Mesendoderm (in vitro differentiated cells): ENCODE measurements at regions not wholly inside any gene's neighbourhood (a gene's known extent, or its start where the extent isn't known, plus 50 kb on each side); places are given as distances from the start of the nearest gene placed in this dataset.

Experiments used
- DNase-seq: peaks from one replicate; pipeline ENCODE4 v3.0.0; 2013
- H2AK5ac ChIP-seq: 2 replicates; pipeline ENCODE4 v1.6.1; 2013; ENCODE audit warnings: low read length, inconsistent platforms
- H2BK120ac ChIP-seq: 2 replicates; pipeline ENCODE4 v1.6.1; 2013; ENCODE audit warnings: low read depth, mild to moderate bottlenecking, low read length, moderate library complexity, mixed read lengths
- H2BK15ac ChIP-seq: replicated peaks from 2 replicates; pipeline ENCODE4 v1.6.1; 2013; ENCODE audit warnings: low read depth, mild to moderate bottlenecking, moderate library complexity
- H2BK5ac ChIP-seq: 2 replicates; pipeline ENCODE4 v1.6.1; 2013; ENCODE audit warnings: low read length, inconsistent platforms
- H3K18ac ChIP-seq: 2 replicates; pipeline ENCODE4 v1.6.1; 2013; ENCODE audit warnings: mild to moderate bottlenecking, low read length, mixed read lengths
- H3K23ac ChIP-seq: one replicate; pipeline ENCODE4 v1.6.1; 2013; ENCODE audit warnings: low read length
- H3K27ac ChIP-seq: 2 replicates; pipeline ENCODE4 v1.5.1; 2013; ENCODE audit warnings: low read depth, mild to moderate bottlenecking, inconsistent platforms, low read length, moderate library complexity
- H3K27me3 ChIP-seq: 2 replicates; pipeline ENCODE4 v1.6.1; 2013; ENCODE audit warnings: low read length, control low read depth, mild to moderate bottlenecking, inconsistent platforms; ENCODE audit not compliant: insufficient read depth, poor library complexity
- H3K36me3 ChIP-seq: 2 replicates; pipeline ENCODE4 v1.6.1; 2013; ENCODE audit warnings: low read length, inconsistent platforms; ENCODE audit not compliant: control insufficient read depth, insufficient read depth
- H3K4ac ChIP-seq: one replicate; pipeline ENCODE4 v1.6.1; 2013; ENCODE audit warnings: low read depth, mild to moderate bottlenecking, low read length, moderate library complexity
- H3K4me1 ChIP-seq: 2 replicates; pipeline ENCODE4 v1.6.1; 2013; ENCODE audit warnings: low read depth, low read length, inconsistent platforms; ENCODE audit not compliant: control insufficient read depth
- H3K4me2 ChIP-seq: 2 replicates; pipeline ENCODE4 v1.6.1; 2013; ENCODE audit warnings: low read length
- H3K4me3 ChIP-seq: 2 replicates; pipeline ENCODE4 v1.5.1; 2013; ENCODE audit warnings: mild to moderate bottlenecking, low read length
- H3K56ac ChIP-seq: one replicate; pipeline ENCODE4 v1.6.1; 2013; ENCODE audit warnings: low read length
- H3K79me1 ChIP-seq: 2 replicates; pipeline ENCODE4 v1.6.1; 2013; ENCODE audit warnings: low read length, inconsistent platforms
- H3K79me2 ChIP-seq: 2 replicates; pipeline ENCODE4 v1.6.1; 2013; ENCODE audit warnings: mild to moderate bottlenecking, low read length; ENCODE audit not compliant: control insufficient read depth, insufficient read depth
- H3K9ac ChIP-seq: 2 replicates; pipeline ENCODE4 v1.6.1; 2013; ENCODE audit warnings: low read length, inconsistent platforms
- H4K5ac ChIP-seq: one replicate; pipeline ENCODE4 v1.6.1; 2013; ENCODE audit warnings: low read length
- H4K8ac ChIP-seq: one replicate; pipeline ENCODE4 v1.6.1; 2013; ENCODE audit warnings: low read depth, mild to moderate bottlenecking, control low read depth, low read length, moderate library complexity
- WGBS: extraction: QIAGEN DNeasy Blood & Tissue Kit; methylation state at CpG from one replicate; pipeline ENCODE4 v1.1.7; 2013; ENCODE audit warnings: low lambda C conversion rate, missing lambda C conversion rate; ENCODE audit not compliant: insufficient coverage; ENCODE audit errors: extremely low coverage; 5-methylcytosine and 5-hydroxymethylcytosine counted together

GRCh38 chrX:122246937-122247336 lies 937.1 kb upstream of the GRIA3 start:
- no peak overlapping the region for H3K56ac ChIP-seq
- no peak for DNase-seq
- H3K27ac ChIP-seq, result no peak overlapping the region
- no peak overlapping the region for H3K9ac ChIP-seq
- no peaks in the 10 kb centered on the region for H3K27me3 ChIP-seq
- H2BK5ac ChIP-seq, result no peak overlapping the region
- H3K36me3 ChIP-seq, result no peaks in the 10 kb centered on the region
- no peak overlapping the region for H3K4ac ChIP-seq
- no peaks in the 10 kb centered on the region for H3K79me1 ChIP-seq
- no peaks in the 10 kb centered on the region for H3K79me2 ChIP-seq
- no peak overlapping the region for H3K4me3 ChIP-seq
- H4K5ac ChIP-seq, result no peak overlapping the region
- no peaks in the 10 kb centered on the region for H3K4me1 ChIP-seq
- no peak overlapping the region for H4K8ac ChIP-seq
- no peak overlapping the region for H2AK5ac ChIP-seq
- H2BK120ac ChIP-seq, result no peak overlapping the region
- no peak overlapping the region for H3K18ac ChIP-seq
- H3K4me2 ChIP-seq, result no peak overlapping the region
- no CpG with 5 or more reads among the region's 3 CpGs for WGBS
- no peak overlapping the region for H3K23ac ChIP-seq
- no peak overlapping the region for H2BK15ac ChIP-seq

- H3K56ac ChIP-seq, result no peak overlapping the region
- no peaks in the 10 kb centered on the region for H3K27me3 ChIP-seq
- no peak overlapping the region for H2AK5ac ChIP-seq
- H3K4me2 ChIP-seq, result no peak overlapping the region
- no peak overlapping the region for H3K4ac ChIP-seq
- no peaks in the 10 kb centered on the region for H3K79me1 ChIP-seq
- H2BK5ac ChIP-seq, result no peak overlapping the region
- H3K4me1 ChIP-seq, result no peaks in the 10 kb centered on the region
- no peaks in the 10 kb centered on the region for H3K36me3 ChIP-seq
- H2BK120ac ChIP-seq, result no peak overlapping the region
- no peak overlapping the region for H4K8ac ChIP-seq
- no peak for DNase-seq
- H3K23ac ChIP-seq, result no peak overlapping the region
- H4K5ac ChIP-seq, result no peak overlapping the region
- no peak overlapping the region for H3K9ac ChIP-seq
- no peaks in the 10 kb centered on the region for H3K79me2 ChIP-seq
- H3K27ac ChIP-seq, result no peak overlapping the region
- H3K18ac ChIP-seq, result no peak overlapping the region
- H2BK15ac ChIP-seq, result no peak overlapping the region
- no peak overlapping the region for H3K4me3 ChIP-seq
Observed at GRCh38 chrX:122248681-122249080, 935.4 kb upstream of the GRIA3 start.

- no peaks in the 10 kb centered on the region for H3K79me2 ChIP-seq
Observed at GRCh38 chrX:122252454-122252853, 931.6 kb upstream of the GRIA3 start.

GRCh38 chrX:122268353-122268752 lies 915.7 kb upstream of the GRIA3 start:
- Histone ChIP-seq H2AK5ac (no peak overlapping the region), H4K5ac (no peak overlapping the region), H2BK120ac (no peak overlapping the region), H3K56ac (no peak overlapping the region), H3K79me1 (no peaks in the 10 kb centered on the region), H4K8ac (no peak overlapping the region), H3K23ac (no peak overlapping the region), H3K79me2 (no peaks in the 10 kb centered on the region), H2BK15ac (no peak overlapping the region), H3K36me3 (no peaks in the 10 kb centered on the region), H3K4me1 (no peaks in the 10 kb centered on the region), H2BK5ac (no peak overlapping the region), H3K18ac (no peak overlapping the region), H3K9ac (no peak overlapping the region), H3K4me2 (no peak overlapping the region), H3K27ac (no peak overlapping the region), H3K27me3 (no peaks in the 10 kb centered on the region), H3K4me3 (no peak overlapping the region), H3K4ac (no peak overlapping the region)
- DNase-seq, result no peak

More at GRCh38 chrX:122252454-122252853, 931.6 kb upstream of the GRIA3 start:
- Histone ChIP-seq H3K9ac (no peak overlapping the region), H3K4ac (no peak overlapping the region), H3K23ac (no peak overlapping the region), H3K4me1 (no peaks in the 10 kb centered on the region), H3K36me3 (no peaks in the 10 kb centered on the region), H2BK5ac (no peak overlapping the region), H3K4me2 (no peak overlapping the region), H2BK120ac (no peak overlapping the region), H3K4me3 (no peak overlapping the region), H4K5ac (no peak overlapping the region), H3K79me1 (no peaks in the 10 kb centered on the region), H3K18ac (no peak overlapping the region), H3K56ac (no peak overlapping the region), H3K27me3 (no peaks in the 10 kb centered on the region), H2BK15ac (no peak overlapping the region), H4K8ac (no peak overlapping the region), H3K27ac (no peak overlapping the region), H2AK5ac (no peak overlapping the region)
- no peak for DNase-seq
- WGBS, result no CpG with 5 or more reads among the region's 5 CpGs

GRCh38 chrX:122269243-122269781 lies 914.8 kb upstream of the GRIA3 start:
- H2BK5ac ChIP-seq, result no peak overlapping the region
- no peaks in the 10 kb centered on the region for H3K4me1 ChIP-seq
- no peak overlapping the region for H3K56ac ChIP-seq
- H3K79me2 ChIP-seq, result no peaks in the 10 kb centered on the region
- no peak overlapping the region for H3K4ac ChIP-seq
- H4K8ac ChIP-seq, result no peak overlapping the region
- no peak overlapping the region for H3K27ac ChIP-seq
- no peaks in the 10 kb centered on the region for H3K79me1 ChIP-seq
- no peak overlapping the region for H3K4me2 ChIP-seq
- no peak overlapping the region for H3K23ac ChIP-seq
- no peaks in the 10 kb centered on the region for H3K36me3 ChIP-seq
- DNase-seq, result no peak
- no peak overlapping the region for H4K5ac ChIP-seq
- no peaks in the 10 kb centered on the region for H3K27me3 ChIP-seq
- no peak overlapping the region for H3K9ac ChIP-seq
- no peak overlapping the region for H3K18ac ChIP-seq
- H2BK15ac ChIP-seq, result no peak overlapping the region
- no peak overlapping the region for H2BK120ac ChIP-seq
- no peak overlapping the region for H2AK5ac ChIP-seq
- no peak overlapping the region for H3K4me3 ChIP-seq

GRCh38 chrX:122270809-122271494 lies 913.1 kb upstream of the GRIA3 start:
- Histone ChIP-seq H4K8ac (no peak overlapping the region), H3K9ac (no peak overlapping the region), H3K4me1 (no peaks in the 10 kb centered on the region), H3K4me2 (no peak overlapping the region), H4K5ac (no peak overlapping the region), H2BK15ac (no peak overlapping the region), H3K18ac (no peak overlapping the region), H3K4ac (no peak overlapping the region), H3K36me3 (no peaks in the 10 kb centered on the region), H3K27me3 (no peaks in the 10 kb centered on the region), H3K79me2 (no peaks in the 10 kb centered on the region), H2AK5ac (no peak overlapping the region), H3K23ac (no peak overlapping the region), H3K4me3 (no peak overlapping the region), H3K56ac (no peak overlapping the region), H2BK120ac (no peak overlapping the region), H3K27ac (no peak overlapping the region), H2BK5ac (no peak overlapping the region), H3K79me1 (no peaks in the 10 kb centered on the region)
- no CpG with 5 or more reads among the region's 7 CpGs for whole genome bisulfite sequencing
- no peak for DNase-seq
